Activated CD8-positive, alpha-beta memory T cell treated with anti-CD3 and anti-CD28 coated beads for 24 hours (primary cell): ENCODE measurements at regions not wholly inside any gene's neighbourhood (a gene's known extent, or its start where the extent isn't known, plus 50 kb on each side); places are given as distances from the start of the nearest gene placed in this dataset.
"Not testable (repeated sequence)": the region's sequence is repeated elsewhere in the genome, so short reads cannot be mapped to it uniquely, and the experiment has no call there.

ENCODE experiments used
- DNase-seq: peaks from one replicate; pipeline ENCODE4 v3.0.0-alpha.2; 2020

- DNase-seq, result no peak
Observed at GRCh38 chr4:188377816-188378215, 238.6 kb downstream of the TRIML1 start.

- DNase-seq, result no peak
Observed at GRCh38 chr4:188383180-188383579, 243.9 kb downstream of the TRIML1 start.

GRCh38 chr4:188387179-188387791 lies 248.0 kb downstream of the TRIML1 start:
- DNase-seq, result no peak

DNA sequence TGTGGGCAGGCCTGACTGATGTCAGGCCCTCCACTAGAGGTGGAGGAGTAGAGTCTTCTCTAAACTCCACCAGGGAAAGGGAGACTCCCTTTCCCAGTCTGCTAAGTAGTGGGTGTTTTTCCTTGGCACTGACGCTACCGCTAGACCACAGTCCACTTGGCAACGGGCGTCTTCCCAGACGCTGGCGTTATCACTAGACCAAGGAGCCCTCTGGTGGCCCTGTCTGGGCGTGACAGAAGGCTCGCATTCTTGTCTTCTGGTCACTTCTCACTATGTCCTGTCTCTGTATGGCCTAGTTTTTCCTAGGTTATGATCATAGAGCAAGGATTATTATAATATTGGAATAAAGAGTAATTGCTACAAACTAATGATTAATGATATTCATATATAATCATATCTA lies 252.1 kb downstream of the TRIML1 start:
- DNase-seq, result not testable (repeated sequence)

- DNase-seq, result no peak
Observed at GRCh38 chr4:188396037-188396436, 256.8 kb downstream of the TRIML1 start.

- no peak for DNase-seq
Observed at GRCh38 chr4:188399834-188400233, 260.6 kb downstream of the TRIML1 start.

GRCh38 chr4:188400451-188400850 lies 261.2 kb downstream of the TRIML1 start:
- no peak for DNase-seq

GRCh38 chr4:188403272-188403671 lies 264.0 kb downstream of the TRIML1 start:
- DNase-seq, result no peak

GRCh38 chr4:188405071-188405835 lies 266.0 kb downstream of the TRIML1 start:
- DNase-seq, result not testable (repeated sequence)

- DNase-seq, result no peak
Observed at GRCh38 chr4:188408244-188409030, 269.2 kb downstream of the TRIML1 start.

DNA sequence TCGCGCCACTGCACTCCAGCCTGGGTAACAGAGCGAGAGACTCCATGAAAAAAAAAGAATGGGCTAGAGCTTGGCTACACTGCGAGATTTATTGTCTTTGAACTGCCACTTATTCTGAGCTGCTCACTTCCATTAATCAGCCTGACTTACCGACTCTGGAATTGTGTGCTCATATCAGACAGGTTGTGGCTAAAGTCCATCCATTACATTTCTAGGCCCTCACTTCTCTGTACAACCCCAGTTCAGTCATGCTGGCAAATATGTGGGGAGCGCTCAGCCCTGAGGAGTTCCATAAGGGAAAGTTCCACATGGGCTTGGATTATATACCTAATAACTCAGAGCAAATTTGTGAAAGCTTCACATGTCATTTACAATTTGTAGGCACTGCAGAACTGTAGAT lies 270.6 kb downstream of the TRIML1 start:
- no peak for DNase-seq

DNA sequence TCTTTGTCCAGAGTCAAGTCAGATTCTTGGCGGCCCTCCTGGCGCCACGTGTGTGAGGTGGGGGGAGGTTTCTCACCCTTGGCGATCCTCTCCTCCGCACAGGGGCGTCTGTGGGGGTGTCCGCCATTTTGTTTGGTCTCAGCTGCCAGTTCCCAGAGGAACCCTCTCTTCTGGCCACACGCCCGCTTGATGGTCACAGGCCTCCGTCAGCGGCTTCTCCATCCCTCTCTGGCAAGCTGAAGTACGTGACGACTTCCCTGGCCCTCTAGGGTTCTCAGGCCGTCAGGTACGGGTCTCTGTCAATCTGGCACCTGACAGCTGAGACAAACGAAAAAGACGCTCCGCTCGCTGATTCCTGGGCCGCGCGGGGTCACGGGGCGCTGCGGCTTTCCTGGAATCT lies 272.6 kb downstream of the TRIML1 start:
- DNase-seq, result no peak

- no peak for DNase-seq
Observed at GRCh38 chr4:188412499-188412898, 273.3 kb downstream of the TRIML1 start.

DNA sequence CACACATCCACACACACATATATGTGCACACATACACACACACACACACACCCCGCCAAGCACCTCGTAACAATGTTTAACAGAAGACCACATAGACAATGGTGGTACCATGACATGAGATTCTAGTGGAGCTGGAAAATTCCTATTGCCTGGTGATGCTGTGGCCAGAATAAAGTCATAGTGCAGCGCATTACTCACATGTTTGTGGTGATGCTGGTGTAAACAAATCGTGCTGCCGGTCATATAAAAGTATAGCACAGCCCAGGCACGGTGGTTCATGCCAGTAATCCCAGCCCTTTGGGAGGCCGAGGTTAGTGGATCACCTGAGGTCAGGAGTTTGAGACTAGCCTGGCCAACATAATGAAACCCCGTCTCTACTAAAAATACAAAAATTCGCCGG lies 275.2 kb downstream of the TRIML1 start:
- DNase-seq, result no peak

DNA sequence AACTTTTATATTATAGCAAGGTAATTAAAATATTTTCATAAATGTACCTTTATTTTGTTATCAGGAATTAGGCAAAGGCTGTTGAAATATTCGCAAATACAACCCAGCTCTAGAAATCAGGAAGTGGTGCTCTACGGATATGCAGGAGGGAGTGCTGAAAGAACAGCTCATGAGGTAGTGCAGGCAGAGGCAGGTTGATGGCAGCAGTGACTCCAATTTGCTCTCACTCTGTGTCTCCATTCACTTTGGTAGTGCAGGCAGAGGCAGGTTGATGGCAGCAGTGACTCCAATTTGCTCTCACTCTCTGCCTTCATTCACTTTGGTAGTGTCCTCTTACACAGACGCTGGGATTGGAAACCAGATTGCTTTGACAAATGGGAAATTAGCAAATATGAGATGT lies 277.9 kb downstream of the TRIML1 start:
- no peak for DNase-seq

DNA sequence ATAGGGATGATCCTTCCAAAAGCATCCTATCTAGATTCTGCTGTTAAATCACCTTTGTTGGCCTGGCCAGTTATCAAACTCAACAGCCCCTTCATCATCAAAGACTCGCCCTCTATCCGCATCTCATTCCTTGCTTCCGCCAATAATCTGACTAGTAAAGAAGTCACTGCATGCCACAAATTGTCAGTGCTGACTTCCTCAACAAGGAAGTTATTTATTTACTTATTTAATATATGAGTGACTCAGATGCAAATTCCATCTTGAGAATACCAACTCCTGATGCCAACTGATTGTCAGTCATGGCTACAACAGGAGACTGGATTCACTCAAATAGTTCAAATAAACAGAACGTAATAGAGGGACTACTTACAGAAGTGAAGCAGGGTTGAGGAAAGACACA lies 283.8 kb downstream of the TRIML1 start:
- no peak for DNase-seq

GRCh38 chr4:188428935-188429334 lies 289.7 kb downstream of the TRIML1 start:
- DNase-seq, result no peak

DNA sequence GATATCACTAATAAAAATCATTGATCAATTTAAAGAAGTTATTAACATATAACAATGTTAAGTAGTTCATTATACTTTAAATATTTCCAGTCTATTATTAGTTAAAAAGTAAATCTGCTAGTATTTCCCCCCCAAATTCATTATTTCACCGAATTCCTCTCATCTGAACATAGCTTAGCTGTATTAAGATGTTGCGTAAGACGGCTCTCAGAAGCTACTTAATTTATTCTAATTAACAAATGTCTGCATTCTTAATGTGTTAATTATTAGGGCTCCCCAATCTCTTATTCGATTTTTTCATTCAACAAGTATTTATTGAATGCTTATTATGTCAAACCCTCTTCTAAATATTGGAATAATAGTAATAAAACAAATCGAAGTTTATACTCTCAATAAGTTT lies 290.7 kb downstream of the TRIML1 start:
- DNase-seq, result no peak

DNA sequence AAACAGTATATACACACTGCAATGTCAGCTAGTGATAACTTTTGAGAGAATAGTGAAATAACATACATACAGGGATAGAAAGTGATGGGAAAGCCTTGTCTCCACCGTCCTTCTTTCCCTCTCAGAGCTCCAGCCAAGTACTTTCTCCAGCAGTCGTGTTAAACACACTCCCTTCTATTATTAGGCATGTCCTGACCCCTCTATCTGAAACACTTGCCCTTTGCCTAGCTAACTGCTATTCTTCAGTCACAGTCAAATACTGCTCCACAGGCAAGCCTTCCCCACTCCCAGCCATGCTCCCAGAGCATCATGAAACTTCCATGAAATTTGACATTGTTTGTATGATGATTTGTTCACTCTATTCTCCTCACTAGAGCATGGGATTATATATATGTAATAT lies 291.1 kb downstream of the TRIML1 start:
- DNase-seq, result no peak

DNA sequence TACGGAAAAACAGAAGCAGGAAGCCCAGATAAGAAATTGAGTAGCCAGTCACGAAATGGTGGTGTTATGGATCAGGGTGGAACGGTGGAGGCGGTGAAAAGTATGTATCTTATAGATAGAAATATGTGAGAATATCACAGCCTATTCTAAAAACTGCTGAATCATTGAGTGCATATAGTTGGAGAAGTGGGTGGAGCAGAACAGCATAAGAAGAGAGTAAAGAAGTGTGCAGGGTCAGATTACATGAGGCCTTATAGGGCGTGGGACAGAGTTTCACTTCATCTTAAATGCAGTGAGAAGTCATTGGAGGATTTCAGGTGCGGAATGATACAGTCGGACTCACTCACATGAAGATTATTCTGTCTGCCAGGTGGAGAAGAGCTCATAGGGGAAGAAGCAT lies 293.1 kb downstream of the TRIML1 start:
- DNase-seq, result no peak

- no peak for DNase-seq
Observed at GRCh38 chr4:188433741-188434315, 294.6 kb downstream of the TRIML1 start.

- no peak for DNase-seq
Observed at GRCh38 chr4:188434643-188435042, 295.4 kb downstream of the TRIML1 start.

- no peak for DNase-seq
Observed at GRCh38 chr4:188435381-188435780, 296.1 kb downstream of the TRIML1 start.

DNA sequence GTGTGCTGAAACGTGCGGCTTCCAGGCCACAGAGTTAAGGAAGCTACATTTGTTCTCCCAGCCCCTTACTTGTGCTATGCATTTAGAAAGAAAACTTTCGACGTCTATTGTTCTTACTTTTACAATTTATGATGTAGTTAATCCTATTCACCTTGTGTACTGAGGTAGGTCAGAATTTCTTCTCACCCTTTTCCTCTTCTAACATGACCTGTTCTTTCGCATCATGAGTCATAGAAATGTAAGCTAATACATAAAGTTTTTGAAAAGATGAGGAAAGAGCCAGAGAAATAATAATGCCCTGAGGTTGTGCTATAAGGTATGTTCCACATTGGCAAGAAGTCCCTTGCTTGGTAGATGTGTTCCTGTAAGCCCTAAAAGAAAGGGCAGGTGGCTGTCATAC lies 298.3 kb downstream of the TRIML1 start:
- no peak for DNase-seq
